Activated B cell treated with CpG ODN at 0.5 μM for 24 hours (primary cell): ENCODE measurements at regions not wholly inside any gene's neighbourhood (a gene's known extent, or its start where the extent isn't known, plus 50 kb on each side); places are given as distances from the start of the nearest gene placed in this dataset.
A peak's percentile ranks its signal among the peaks of the same experiment; 100 is the strongest.

Experiments used
- ATAC-seq: fragments of 200-7000 bp; cut with Tn5 transposase; one replicate; pipeline ENCODE4 v1.10.0; 2021; ENCODE audit warnings: low read depth, mild to moderate bottlenecking, moderate library complexity
- CTCF ChIA-PET: fragments of 350-600 bp; sonication (Branson Sonifier 250); formaldehyde crosslinking; loops from one replicate; lab custom pipeline; 2021; ENCODE audit warnings: antibody characterized with exemption; lab: Charles Lee
- POLR2A ChIA-PET: fragments of 350-600 bp; sonication (Branson Sonifier 250); formaldehyde crosslinking; loops from one replicate; lab custom pipeline; 2021; ENCODE audit warnings: antibody characterized with exemption; lab: Charles Lee
- DNase-seq: peaks from one replicate; pipeline ENCODE4 v3.0.0; 2022
- H3K27ac Mint-ChIP-seq: one replicate; pipeline ENCODE4 v1.8.0; 2020; ENCODE audit warnings: mixed read lengths
- H3K27me3 Mint-ChIP-seq: one replicate; pipeline ENCODE4 v1.8.0; 2021; ENCODE audit warnings: mixed read lengths
- H3K36me3 Mint-ChIP-seq: one replicate; pipeline ENCODE4 v1.8.0; 2021; ENCODE audit warnings: low read depth, mixed read lengths
- H3K4me1 Mint-ChIP-seq: one replicate; pipeline ENCODE4 v1.8.0; 2021; ENCODE audit warnings: mixed read lengths
- H3K4me3 Mint-ChIP-seq: one replicate; pipeline ENCODE4 v1.8.0; 2020; ENCODE audit warnings: mild to moderate bottlenecking, mixed read lengths
- H3K9me3 Mint-ChIP-seq: one replicate; pipeline ENCODE4 v1.8.0; 2020; ENCODE audit warnings: mixed read lengths
- intact Hi-C: fragments of 100-400 bp; cut with micrococcal nuclease; formaldehyde crosslinking; loops from one replicate; pipeline ENCODE4 v1.15.1; 2024
- TF ChIP-seq, protein P1 (sequence below): fragments of 200-600 bp; IDR thresholded peaks from one replicate; pipeline ENCODE4 v1.8.0; 2022; ENCODE audit warnings: antibody characterized with exemption, mild to moderate bottlenecking

DNA sequence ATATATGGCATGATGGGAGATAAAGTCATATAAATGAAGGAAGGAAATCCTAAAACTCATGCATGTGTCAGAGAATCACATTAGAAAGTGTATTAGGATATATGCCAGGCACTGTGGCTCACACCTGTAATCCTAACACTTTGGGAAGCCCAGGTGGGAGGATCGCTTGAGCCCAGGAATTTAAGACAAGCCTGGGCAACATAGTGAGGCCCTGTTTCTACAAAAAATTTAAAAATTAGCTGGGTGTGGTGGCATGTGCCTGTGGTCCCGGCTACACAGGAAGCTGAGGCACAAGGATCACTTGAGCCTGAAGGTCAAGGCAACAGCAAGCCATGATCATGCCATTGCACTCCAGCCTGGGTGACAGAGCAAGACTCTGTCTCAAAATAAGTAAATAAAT lies 130.3 kb upstream of the ARID2 start:
- TF ChIP-seq, protein P1, sequence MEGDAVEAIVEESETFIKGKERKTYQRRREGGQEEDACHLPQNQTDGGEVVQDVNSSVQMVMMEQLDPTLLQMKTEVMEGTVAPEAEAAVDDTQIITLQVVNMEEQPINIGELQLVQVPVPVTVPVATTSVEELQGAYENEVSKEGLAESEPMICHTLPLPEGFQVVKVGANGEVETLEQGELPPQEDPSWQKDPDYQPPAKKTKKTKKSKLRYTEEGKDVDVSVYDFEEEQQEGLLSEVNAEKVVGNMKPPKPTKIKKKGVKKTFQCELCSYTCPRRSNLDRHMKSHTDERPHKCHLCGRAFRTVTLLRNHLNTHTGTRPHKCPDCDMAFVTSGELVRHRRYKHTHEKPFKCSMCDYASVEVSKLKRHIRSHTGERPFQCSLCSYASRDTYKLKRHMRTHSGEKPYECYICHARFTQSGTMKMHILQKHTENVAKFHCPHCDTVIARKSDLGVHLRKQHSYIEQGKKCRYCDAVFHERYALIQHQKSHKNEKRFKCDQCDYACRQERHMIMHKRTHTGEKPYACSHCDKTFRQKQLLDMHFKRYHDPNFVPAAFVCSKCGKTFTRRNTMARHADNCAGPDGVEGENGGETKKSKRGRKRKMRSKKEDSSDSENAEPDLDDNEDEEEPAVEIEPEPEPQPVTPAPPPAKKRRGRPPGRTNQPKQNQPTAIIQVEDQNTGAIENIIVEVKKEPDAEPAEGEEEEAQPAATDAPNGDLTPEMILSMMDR: no peak
- intact Hi-C loops: no loop called here
- CTCF ChIA-PET: no interaction called here
- no peaks in the 10 kb centered on the region for H3K4me1 Mint-ChIP-seq
- peaks cover 2% of the 10 kb centered on the region for H3K27me3 Mint-ChIP-seq
- H3K27ac Mint-ChIP-seq: no peak overlapping the region
- H3K9me3 Mint-ChIP-seq: no peaks in the 10 kb centered on the region
- no peaks in the 10 kb centered on the region for H3K36me3 Mint-ChIP-seq
- H3K4me3 Mint-ChIP-seq: no peak overlapping the region
- no peak for ATAC-seq
- no peak for DNase-seq
- POLR2A ChIA-PET: no interaction called here

DNA sequence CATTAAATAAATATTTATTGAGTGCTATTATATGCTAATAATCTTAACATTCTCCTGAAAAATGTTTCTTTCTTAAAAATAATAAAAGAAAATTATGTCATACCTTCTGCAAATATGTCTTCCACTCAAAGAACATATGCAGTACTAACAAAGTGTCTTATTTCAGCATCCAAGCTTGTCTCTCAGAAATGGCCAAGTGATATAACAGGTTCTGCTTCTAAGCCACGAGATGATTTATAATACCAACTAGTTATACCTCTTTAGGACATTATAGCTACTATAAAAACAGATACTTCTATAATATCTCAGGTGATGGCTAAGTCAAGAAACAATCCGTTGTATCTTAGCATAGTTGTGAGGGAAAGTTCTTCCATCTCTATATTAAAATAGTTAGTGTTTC lies 128.1 kb upstream of the ARID2 start:
- TF ChIP-seq, protein P1: no peak
- H3K27ac Mint-ChIP-seq: no peak overlapping the region
- H3K4me1 Mint-ChIP-seq: no peaks in the 10 kb centered on the region
- no peak for DNase-seq
- H3K9me3 Mint-ChIP-seq: peaks cover 11% of the 10 kb centered on the region
- peaks cover 2% of the 10 kb centered on the region for H3K27me3 Mint-ChIP-seq
- intact Hi-C loops: no loop called here
- ChIA-PET CTCF (no interaction called here), POLR2A (no interaction called here)
- H3K36me3 Mint-ChIP-seq: peaks cover 4% of the 10 kb centered on the region
- no peak for ATAC-seq
- no peak overlapping the region for H3K4me3 Mint-ChIP-seq

DNA sequence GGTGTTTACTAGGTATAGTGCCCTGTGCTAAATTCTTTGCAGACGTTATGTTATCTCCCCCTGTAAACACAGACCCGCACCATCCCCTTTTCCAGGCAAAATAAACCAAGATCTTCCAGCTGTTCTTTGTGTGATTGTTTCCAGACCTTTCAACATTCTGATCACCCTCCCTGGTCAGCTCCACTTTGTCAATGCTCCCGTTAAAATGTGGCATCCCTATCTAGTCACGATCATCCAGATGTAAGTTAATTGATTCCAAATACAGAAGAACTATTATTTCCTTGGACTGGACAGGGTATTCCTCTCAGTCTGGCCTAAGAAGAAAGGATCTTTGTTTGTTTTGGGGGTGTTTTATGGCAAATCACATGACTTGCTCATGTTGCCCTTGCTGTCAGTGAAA lies 127.6 kb upstream of the ARID2 start:
- POLR2A ChIA-PET: no interaction called here
- Mint-ChIP-seq H3K9me3 (peaks cover 11% of the 10 kb centered on the region), H3K36me3 (peaks cover 4% of the 10 kb centered on the region), H3K27ac (no peak overlapping the region), H3K4me3 (no peak overlapping the region), H3K4me1 (no peaks in the 10 kb centered on the region), H3K27me3 (peaks cover 2% of the 10 kb centered on the region)
- ATAC-seq: no peak
- intact Hi-C loops: no loop called here
- TF ChIP-seq, protein P1: no peak
- CTCF ChIA-PET: no interaction called here
- no peak for DNase-seq

DNA sequence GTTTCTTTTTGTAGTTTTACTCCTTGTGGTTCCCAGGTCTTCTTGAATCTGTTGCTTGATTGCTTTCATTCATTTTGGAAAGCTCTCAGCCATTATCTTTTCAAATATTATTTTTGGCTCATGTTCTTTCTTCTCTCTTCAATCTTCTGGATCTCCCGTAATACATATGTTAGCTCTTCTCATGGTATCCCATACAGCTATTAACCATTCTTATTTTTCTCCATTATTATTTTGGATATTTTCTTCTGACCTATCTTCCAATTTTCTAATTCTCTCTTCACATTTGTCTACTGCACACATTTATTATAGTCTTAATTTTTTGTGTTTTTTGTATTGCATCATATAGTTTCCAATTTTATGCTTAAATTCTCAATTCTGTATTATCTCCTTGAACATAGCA lies 123.9 kb upstream of the ARID2 start:
- peaks cover 2% of the 10 kb centered on the region for H3K27me3 Mint-ChIP-seq
- H3K4me3 Mint-ChIP-seq: no peak overlapping the region
- no peak overlapping the region for H3K27ac Mint-ChIP-seq
- intact Hi-C loops: no loop called here
- TF ChIP-seq, protein P1: no peak
- POLR2A ChIA-PET: no interaction called here
- DNase-seq (no peak), ATAC-seq (no peak)
- peaks cover 11% of the 10 kb centered on the region for H3K9me3 Mint-ChIP-seq
- H3K4me1 Mint-ChIP-seq: peaks cover 4% of the 10 kb centered on the region
- peaks cover 4% of the 10 kb centered on the region for H3K36me3 Mint-ChIP-seq
- CTCF ChIA-PET: no interaction called here

DNA sequence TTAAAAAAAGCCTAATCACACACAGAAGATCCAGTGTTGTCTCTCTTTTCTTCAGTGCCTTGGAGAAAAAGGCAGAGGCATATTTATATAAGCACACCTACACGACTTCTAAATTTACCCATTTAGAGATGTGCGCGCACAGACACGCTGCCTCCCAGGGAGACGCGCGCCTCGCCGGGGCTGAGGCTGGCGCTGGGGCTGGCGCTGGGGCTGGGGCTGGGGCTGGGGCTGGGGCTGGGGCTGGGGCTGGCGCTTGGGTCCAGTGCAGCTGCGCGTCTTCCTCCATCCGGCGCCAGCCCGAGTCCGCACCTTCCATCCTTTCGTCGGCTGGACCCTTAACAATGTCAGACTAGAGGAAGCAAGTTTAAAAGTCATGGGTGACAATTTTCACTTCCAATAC lies 118.4 kb upstream of the ARID2 start:
- POLR2A ChIA-PET: no interaction called here
- Mint-ChIP-seq H3K27me3 (no peaks in the 10 kb centered on the region), H3K9me3 (peaks cover 2% of the 10 kb centered on the region), H3K27ac (no peak overlapping the region), H3K4me3 (peak overlapping the region; percentile 44), H3K36me3 (no peaks in the 10 kb centered on the region), H3K4me1 (peaks cover 17% of the 10 kb centered on the region)
- intact Hi-C loops: loop anchor here (5.0 kb wide), 1 partner anchor 34 kb away; no protein-coding TSS in a partner anchor
- ATAC-seq (peak; percentile 21), DNase-seq (no peak)
- TF ChIP-seq, protein P1: no peak
- CTCF ChIA-PET: no interaction called here
